ENCODE measurements at regions not wholly inside any gene's neighbourhood (a gene's known extent, or its start where the extent isn't known, plus 50 kb on each side); places are given as distances from the start of the nearest gene placed in this dataset.

DNA sequence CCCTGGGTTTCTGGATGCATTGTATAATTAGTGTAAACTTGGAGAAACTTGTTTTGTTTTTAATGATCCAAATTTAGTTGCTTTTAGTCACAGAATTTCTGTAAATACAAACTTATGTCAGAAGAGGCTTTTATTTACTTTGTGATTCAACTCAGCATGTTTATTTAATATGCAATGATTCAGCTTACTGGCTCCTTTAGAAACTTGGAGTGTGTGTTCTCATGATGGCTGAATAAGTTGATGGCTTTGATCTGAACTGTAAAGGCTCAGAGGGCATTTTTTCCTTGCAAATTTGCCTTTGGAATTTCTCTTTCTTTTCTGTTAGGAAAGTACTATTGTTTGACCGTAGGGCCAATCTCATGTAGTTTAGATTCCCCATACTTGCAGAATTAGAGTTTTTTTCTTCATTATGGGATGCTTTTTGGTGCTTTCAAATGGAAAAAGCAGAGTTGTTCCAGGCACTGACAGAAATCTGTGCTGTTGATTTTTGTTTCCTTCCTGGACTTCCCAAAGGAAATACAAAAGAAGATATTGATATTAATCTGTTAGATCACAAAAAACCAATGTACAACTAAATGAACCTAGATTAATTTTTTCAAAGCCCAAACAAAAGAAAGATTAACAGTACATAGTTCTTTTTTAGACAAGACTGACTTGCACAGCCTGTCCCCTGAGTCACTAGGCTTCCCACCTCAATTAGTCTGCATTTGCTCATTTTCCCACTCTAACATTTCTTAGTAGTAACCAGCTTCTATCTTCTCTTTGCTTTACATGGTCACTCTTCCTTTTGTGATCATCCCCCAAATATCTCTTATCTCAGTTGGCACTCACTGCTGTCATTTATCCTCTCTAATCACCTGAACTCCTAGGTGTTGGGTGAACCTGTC, 96.8 kb upstream of the AGR3 start:
- no peak for DNase-seq

DNA sequence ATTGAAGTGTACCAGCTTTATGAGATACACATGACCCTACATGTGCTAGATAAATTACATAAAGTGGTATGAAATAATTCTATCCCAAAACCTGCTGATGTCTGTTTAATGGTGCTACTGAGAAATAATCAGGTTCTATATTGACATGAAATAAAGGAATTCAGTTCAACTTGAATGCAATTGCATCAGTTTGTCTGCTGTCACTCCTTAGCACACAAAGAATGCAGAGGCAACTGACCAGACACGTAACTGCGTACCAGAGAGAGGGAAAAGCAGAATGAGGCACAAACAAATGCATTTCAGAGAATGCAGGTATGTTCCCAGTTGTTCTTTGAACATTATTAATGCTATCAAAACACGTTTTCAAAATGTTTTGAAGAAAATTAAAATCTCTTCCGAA, 98.8 kb upstream of the AGR3 start:
- no peak for DNase-seq

DNA sequence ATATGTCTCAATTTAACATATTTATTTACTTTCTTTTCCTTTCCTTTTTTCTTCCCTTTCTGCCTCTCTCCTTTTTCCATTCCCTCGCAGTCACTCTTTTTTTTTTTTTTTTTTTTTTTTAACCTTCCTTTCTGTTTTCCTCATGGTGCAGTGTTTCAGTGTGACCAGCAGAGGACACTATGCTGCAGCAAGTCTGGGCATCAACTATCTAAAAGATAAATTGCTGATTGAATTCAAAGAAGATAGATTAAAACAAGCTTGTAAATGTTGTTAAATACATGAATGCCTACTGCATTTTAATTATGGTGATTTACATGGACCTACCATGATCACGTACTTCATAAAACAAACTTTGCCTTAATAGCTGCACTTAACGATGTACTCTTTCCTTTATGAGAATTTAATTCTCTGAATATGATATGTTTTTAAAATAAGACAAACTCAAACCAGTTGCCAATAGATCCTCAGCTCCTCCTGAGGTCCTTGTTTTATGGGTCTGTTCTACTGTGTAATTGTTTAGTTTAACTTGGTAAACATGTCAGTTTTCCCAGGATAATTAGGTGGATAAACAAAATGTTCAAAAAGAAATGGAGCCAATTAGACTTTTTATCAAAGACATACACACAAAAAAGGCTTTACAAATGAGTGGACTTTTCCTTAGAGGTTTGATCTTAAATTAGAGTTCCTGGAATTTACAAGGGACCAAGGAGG, 101.0 kb upstream of the AGR3 start:
- peak in 1 of 2 experiments; percentile 22 for DNase-seq

DNA sequence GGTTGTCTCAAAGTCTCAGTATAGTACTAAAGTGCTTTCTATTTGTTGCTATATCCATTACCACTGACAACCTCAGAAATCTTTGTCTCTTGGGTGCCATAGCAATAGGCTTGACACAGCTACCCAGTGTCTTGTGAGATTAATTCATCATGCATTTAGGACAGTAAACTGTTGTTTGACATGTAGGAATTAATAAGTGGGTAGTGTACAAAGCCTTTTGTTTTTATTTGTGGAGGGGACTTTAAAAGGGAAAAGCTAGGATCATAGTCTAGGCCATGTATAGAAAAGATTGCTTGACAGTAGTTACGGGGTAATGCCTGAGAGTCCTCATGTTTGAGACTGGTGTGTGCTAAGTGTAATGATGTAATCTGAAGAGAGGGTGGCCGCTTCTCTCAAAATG, 102.6 kb upstream of the AGR3 start:
- DNase-seq, result no peak

DNA sequence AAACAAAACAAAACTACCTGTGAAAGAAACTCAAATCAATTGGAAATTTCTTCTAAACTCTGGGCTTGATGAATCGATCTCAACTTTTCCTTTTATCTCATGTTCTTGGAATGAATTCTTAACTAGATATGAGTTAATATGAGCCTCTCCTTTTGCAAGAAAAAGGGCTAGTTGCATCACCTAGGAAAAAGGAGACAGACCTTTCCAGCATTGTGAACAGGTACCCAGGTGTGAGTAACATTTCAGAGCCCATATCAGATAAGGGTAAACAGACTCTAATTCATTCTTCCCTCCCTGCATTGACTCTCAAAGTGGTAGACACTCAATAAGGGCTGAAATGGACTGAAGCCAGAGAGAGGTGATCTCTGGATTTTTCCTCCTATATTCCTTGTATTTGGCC, 103.8 kb upstream of the AGR3 start:
- DNase-seq, result no peak

DNA sequence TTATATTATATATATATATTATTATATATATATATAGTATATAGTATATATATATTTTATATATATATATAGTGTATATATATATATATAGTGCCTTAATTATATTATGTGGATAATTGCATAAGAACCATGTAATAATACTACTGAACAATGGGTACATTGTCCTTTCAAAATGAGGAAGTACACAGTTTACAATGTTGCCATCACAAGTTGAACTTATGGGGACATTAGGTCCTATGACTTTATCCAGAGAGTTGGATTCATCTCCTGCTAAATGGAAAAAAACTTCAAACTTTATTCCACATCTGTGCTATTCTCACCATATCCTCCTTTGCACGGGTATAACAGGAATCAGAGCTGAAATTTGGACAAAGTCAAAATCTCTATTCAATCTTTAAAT, 105.0 kb upstream of the AGR3 start:
- DNase-seq, result no peak

DNA sequence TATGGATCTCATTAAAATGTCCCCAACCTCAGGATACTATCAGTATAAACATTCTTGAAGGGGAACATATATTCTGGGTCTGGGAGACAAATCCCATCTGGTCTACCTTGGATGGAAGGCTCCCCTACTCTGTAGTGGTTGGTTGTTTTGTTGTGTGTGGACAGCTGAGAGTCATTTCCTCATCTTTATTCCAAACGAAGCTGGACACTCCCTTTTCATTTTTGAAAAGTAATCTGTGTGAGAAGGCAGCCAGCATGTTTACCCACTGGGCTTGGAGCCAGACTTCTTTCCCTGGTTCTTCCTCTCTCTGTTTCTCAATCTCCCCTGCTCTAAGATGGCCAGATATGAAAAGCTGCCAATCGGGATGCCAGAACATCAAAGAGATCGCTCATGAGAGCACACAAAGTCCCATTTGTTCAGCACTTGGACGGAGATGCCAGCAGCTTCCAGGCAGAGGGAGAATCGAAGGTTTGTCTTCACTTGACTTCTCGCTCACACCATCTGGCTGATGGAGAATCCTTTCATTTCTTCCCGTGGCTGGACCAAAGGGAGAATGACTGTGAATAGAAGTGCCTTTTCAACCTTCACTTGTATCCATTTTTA, 108.1 kb upstream of the AGR3 start:
- DNase-seq, result no peak

DNA sequence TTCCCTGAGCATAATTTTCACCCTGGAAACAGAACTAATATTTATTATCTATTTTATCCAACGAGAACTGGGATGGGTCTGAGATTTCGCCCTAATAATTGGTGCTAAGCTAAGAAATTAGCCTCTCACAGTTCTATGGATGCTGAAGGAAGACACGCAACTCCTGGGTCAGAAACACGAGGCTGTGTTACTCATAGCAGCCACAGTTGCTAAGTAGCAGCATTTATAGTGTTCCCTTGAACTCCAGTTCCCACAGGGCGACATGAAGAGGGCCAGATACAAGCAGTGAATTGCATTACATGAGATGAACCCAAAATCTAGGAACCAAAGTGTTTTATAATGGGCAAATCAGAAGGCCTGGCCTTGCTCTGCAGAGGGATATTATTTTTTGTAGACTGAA, 109.8 kb upstream of the AGR3 start:
- no peak for DNase-seq

DNA sequence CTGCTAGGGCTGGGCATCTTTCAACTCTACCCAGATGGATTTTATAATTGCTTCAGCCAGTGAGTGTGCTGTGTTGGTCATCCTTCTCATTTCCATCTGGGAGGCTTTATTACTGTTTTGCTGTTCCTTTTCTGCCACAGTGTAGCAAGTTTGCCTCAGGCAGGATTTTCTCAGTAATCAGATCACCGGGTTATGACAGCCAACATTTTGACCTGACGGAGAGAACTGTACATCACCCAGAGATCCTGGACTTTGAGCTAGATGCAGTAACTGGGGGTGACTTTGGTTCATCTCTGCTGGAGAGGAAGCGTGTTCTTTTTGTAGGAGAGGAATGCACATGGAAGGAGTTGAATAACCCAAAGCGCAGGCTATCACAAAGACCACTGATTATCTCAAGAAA, 111.8 kb upstream of the AGR3 start:
- DNase-seq, result no peak

DNA sequence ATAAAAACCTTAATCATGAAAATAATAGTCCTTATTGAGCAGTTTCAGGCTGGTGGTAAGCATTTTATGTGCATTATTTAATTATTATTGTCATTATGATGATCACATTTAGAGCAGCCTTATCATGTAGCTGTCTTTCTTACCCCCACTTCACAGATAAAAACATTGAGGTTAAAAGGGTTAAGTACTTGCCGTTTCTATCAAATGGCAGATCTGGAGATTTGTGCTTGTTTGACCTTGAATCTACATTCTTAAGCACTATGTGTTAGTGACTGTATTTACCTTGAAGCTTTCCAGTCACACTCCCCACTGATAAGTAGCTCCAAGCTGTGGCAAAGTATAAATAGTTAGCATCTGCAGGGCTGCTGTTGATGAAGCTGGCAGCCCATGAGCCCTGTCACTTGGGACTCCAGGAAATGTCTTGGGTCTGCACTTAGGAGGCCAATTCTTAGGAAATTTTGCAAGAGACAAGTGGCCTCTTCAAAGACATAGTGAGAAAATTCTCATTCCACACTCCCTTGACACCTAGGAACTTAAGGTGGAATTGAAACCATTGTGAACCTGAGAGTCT, 116.8 kb upstream of the AGR3 start:
- DNase-seq, result no peak

DNA sequence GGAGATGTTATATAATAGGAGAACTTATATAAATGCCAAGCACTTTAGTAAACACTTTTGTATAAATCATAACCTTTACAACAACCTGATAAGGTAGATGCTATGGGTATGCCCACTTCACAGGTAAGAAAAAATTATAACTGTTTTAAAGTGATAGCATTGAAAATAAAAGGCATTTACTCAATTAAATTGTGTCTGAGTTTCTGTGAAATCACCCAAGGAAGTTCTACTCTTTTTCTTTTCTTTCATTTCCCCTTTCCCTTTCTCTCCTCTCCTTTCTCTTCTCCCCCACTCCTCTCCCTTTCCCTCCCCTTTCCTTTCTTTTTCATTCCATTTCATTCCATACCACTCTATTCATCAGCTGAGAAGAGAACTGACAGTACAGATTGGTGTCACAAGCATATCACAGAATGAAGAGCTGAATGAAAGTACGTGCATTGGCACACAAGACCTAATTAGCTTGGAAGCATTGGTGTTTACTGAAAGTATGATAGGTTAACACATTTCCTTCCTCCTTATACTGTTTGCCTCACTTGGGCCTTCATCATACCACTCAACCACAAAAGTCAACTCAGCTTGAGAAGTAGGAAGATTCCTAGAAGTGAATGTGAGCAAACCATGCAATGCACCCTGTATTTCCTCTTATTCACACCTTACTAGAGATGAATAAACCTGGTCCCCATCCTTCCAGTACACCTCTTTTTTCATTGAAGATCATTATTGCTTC, 117.9 kb upstream of the AGR3 start:
- DNase-seq, result no peak

DNA sequence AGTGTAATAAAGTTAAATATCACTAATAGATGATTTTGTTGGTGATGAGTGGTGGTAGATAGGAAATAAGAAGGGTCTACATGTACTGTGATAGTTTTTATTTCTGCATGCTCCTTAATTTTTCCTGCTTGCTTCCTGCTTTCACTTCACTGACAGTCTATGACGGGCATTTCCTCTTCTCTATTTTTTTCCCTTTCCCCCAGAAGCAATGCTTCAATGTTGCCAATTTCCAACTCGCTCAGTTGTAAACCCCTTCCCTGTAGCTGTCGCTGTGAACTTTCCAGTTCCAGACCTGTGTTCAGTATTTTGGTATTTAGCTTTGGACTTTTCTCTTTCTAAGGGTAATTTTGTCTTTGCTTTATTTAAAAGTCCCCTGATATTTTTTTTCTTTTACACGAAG, 123.5 kb upstream of the AGR3 start:
- DNase-seq, result no peak

DNA sequence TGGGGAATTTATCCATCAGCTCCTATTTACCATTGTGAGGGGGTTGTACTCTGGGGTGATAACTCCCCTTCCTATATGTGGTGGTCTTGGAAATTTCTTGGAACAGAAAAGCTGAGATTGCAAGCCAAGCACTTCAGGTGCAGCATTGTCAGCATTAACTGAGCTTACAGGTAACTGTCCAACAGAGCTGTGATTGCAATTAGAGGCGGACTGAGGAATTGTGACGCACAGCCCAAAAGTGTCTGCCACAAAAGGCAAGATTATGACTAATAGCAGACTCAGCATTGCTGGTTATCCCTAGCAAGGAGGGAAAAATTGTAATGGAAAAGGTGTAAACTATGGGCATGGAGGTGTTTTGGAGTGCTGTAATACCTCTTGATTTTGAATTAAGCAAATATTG, 126.1 kb upstream of the AGR3 start:
- no peak for DNase-seq

DNA sequence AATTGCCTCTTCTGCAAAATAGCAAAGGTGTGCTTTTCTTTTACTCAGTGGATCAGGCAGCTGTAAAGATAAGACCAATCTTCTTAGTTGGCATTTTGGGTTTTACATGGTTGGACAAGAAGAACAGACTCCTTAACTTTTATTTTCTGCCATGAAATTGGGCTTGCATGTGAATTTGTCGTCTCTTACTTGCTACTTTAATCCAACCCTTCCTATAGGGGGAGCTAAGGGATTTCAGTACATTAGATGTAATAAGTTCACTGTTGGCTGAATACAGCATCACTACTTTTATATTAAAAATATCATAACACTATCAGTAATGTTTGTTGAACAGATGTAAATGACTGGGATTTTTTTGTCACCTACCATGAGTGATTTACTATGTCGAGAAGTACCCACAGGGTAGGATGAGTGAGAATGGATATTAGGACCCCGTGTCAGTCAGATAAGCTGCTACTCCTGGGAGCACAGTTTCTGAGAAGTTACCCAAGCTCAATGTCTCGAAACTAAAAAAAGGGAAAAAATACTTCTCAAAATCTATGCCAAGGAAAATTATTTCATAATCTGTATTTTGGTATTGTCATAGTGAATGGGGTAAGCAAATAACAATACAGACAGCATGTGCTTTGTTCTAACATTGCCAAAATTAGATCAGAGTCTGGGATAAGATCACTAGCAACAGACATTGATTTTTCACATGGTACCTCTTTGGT, 127.4 kb upstream of the AGR3 start:
- DNase-seq, result no peak

DNA sequence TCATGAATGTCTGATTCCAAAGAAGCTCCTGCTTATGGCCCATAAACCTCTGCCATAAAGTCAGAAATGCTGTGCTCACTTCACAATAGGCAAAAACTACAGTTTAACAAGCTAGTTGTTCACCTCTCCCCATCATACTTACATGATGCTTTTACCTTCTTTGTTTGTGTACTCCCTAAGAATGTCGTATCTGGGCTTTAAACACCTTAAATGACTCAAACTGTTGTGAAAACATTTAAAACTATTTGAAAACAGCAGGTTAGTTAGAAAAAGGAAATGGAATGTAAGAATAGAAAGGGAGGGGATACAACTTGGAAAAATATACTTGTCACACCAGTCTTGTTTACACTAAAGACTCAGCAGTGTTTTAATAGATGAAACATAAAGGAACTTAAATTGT, 128.2 kb upstream of the AGR3 start:
- no peak for DNase-seq

DNA sequence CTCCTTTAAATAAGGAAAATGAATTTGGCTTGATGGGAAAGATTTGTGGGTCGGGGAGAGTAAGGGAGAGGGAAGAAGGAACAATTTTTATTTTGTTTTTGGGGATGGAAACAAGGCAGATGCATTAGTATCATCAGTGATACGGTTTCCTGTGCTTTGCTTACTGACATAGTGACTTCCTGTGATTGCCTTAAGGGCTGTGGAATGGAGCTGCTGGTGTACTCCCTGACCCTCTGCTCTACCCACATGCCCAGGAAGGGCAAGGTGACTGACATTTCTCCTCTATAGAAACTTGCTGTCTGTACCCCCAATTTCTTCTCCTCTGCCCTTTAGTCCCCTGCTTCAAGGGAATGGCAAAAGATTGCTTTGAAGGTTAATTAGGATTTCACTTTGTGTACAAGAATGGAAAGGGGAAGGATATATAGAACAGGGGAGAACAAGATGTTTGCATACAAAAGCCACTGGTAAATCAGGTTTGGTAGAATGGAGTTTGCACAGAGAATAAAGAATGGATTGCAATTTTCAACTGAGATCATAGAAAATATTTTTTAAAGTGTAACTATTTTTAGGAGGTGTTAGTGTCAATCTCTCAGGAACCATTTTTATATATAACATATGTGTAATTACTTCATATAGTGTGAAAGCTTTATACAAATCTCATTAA, 129.0 kb upstream of the AGR3 start:
- DNase-seq, result no peak

DNA sequence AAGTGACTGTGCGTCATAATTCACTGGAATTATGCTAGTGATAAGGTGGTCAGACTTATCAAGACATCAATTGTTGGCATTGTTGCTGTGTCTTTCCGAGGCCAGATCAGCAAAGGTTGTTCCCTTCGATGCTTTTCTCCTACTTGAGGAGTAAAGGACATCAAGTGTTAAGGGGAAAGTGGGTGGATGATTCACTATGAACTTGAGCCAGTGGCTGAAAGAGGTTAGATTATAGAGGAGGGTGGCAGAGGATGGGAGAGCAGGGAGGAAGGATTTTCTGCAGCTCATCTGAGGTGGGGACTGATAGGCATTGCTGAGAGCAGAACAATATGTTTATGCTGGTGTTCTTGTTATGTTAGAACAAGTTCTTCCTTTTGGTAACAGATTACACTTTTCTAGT, 131.4 kb upstream of the AGR3 start:
- DNase-seq, result no peak

DNA sequence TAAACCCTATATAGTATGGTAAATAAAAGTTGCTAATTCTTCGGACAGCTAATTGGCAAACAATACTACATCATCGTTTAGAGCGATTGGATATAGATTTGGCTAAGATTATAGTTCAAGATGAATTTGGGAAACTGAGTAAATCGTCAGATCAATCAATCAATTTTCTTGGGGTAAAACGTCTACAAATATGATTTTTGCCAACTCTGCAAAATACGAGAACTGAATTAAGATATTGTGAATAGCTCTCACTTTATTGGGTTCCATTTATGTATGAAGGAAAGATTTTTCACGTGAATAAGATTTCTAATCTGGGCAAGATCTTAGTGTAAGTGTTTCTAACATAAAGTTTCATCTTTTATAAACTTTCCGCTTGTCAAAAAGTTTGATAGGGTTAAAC, 132.9 kb upstream of the AGR3 start:
- no peak for DNase-seq

DNA sequence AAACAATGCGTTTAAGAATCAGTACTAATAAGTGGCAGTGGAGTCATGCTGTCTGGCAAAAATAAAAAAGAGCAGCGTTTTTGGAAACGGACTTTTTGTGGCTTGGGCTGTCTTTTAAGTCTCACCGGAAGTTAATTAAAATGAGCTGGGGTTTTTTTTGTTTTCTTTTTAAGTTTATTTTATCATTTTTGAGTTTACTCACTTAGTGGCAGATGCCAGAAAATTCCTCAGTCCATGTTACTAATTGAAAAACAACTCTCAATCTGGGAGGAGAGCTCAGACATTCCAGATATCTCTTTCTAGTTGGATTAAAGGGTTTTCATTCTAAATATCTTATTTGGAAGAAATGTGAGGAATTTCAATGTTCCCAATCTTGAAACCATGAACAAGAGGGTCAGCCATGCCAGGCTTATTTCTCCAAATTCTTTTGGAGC, 133.8 kb upstream of the AGR3 start:
- no peak for DNase-seq

DNA sequence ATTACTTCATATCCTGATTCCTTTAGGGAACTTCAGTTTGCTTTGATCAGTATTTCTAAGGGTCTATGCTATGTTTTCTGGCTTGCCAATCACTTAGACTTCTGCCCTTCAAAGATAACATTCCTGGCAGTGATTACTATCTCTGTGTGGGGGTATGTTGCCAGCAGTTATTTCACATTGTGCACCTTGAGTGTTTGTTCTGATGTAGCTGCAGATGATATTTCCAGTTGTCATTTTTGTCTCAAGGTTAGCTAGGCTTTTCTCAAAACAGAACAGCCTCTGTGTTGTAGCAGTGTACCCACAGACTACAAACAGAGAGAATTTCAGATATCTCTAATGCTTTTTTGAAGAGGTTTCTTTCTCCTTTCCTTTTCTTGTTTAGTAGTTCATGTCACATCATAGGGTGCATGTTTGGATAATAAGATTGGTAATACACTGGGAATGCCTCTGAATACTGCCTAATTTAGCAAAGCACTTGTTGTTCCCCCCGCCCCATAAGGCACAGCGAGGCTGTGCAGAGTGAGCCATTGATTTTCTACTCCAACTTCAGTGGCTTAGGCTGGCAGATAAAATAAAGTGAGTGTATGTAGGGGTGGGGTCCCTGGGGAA, 134.7 kb upstream of the AGR3 start:
- no peak for DNase-seq

DNA sequence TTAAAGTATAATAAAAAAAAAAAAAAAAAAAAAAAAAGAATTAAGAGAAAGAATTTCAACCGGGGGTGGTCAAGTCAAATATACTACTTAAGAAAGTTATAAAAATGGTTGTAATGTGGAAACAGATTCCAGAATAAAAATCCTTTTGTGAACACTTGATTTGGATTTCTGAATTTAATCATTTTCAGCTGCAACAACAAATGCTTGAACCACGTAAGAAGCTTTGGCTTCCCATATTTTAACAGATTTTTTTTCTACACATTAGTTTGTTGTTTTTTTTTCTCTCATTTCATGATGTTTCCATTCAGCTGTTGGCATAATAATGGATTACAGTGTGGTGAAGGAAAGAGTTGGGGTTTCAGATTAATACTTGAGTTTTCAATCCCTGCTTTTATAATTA, 137.3 kb upstream of the AGR3 start:
- no peak for DNase-seq
